Brain microvascular endothelial cell (primary cell): ENCODE measurements at regions not wholly inside any gene's neighbourhood (a gene's known extent, or its start where the extent isn't known, plus 50 kb on each side); places are given as distances from the start of the nearest gene placed in this dataset.
"Not testable (repeated sequence)": the region's sequence is repeated elsewhere in the genome, so short reads cannot be mapped to it uniquely, and the experiment has no call there.

Experiments used
- DNase-seq: peaks from one replicate; pipeline ENCODE4 v3.0.0-alpha.2; 2020
- H3K27ac ChIP-seq: fragments of 250-450 bp; sonication (Bioruptor Pico); 2 replicates; pipeline ENCODE4 v1.5.1; 2020; ENCODE audit warnings: mild to moderate bottlenecking, moderate library complexity
- H3K27me3 ChIP-seq: fragments of 250-450 bp; sonication (Bioruptor Pico); replicated peaks from 2 replicates; pipeline ENCODE4 v1.5.1; 2020; ENCODE audit warnings: mild to moderate bottlenecking
- H3K36me3 ChIP-seq: fragments of 250-450 bp; sonication (Bioruptor Pico); replicated peaks from 2 replicates; pipeline ENCODE4 v1.5.1; 2020; ENCODE audit warnings: mild to moderate bottlenecking
- H3K4me3 ChIP-seq: 2 replicates; pipeline ENCODE4 v1.5.1; 2011; ENCODE audit warnings: low read depth, mild to moderate bottlenecking, control low read depth, low read length, moderate library complexity
- in situ Hi-C: cut with HindIII; loops from 2 replicates; pipeline ENCODE4 v1.10.0; 2017; ENCODE audit warnings: low sequenced_read_pairs, low pct_ligation_motif_present
- TF ChIP-seq, protein P1 (sequence below): IDR thresholded peaks from 2 replicates; pipeline ENCODE4 v1.5.1; 2011; ENCODE audit warnings: low read depth, mild to moderate bottlenecking, moderate library complexity, low read length, control low read depth, inconsistent platforms; ENCODE audit errors: missing control alignments

DNA sequence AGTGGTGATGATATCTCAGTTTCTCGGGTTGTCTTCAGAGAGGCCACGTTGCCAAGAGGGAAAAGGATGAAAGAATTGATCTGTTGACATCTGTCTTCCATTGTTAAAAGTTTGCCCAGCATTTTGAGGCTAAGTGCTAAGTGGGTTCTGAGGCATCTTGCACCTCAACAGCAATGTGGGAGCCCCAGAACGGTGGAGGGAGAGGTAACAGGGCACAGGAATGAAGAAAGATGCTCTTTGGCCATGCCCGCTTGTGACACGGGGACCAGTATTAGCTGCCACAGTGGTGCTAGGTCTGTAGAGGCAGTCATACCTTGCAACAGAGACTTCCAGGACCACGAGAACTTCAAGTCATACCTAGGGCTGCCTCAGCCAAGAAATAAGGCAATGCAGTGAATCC, 106.6 kb upstream of the NUPR2 start:
- DNase-seq: no peak
- in situ Hi-C loops: no loop called here
- Histone ChIP-seq H3K4me3 (no peak overlapping the region), H3K27me3 (no peaks in the 10 kb centered on the region), H3K27ac (no peak overlapping the region), H3K36me3 (no peaks in the 10 kb centered on the region)
- TF ChIP-seq, protein P1, sequence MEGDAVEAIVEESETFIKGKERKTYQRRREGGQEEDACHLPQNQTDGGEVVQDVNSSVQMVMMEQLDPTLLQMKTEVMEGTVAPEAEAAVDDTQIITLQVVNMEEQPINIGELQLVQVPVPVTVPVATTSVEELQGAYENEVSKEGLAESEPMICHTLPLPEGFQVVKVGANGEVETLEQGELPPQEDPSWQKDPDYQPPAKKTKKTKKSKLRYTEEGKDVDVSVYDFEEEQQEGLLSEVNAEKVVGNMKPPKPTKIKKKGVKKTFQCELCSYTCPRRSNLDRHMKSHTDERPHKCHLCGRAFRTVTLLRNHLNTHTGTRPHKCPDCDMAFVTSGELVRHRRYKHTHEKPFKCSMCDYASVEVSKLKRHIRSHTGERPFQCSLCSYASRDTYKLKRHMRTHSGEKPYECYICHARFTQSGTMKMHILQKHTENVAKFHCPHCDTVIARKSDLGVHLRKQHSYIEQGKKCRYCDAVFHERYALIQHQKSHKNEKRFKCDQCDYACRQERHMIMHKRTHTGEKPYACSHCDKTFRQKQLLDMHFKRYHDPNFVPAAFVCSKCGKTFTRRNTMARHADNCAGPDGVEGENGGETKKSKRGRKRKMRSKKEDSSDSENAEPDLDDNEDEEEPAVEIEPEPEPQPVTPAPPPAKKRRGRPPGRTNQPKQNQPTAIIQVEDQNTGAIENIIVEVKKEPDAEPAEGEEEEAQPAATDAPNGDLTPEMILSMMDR: no peak

DNA sequence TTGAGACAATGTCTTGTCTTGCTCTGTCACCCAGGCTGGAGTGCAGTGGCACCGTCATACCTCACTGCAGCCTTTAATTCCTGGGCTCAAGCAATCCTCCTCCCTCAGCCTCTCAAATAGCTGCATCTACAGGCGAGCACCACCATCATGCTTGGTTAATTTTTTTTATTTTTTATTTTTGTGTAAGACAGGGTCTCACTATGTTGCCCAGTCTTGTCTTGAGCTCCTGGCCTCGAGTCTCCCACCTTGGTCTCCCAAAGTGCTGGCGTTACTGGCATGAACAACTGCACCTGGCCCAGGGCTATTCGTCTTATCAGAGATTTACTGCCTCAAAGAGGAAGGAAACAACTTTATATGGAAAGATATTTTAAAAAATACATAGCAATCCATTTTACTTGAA, 102.8 kb upstream of the NUPR2 start:
- no peaks in the 10 kb centered on the region for H3K27me3 ChIP-seq
- TF ChIP-seq, protein P1: no peak
- in situ Hi-C loops: no loop called here
- H3K36me3 ChIP-seq: no peaks in the 10 kb centered on the region
- no peak overlapping the region for H3K4me3 ChIP-seq
- DNase-seq: no peak
- H3K27ac ChIP-seq: no peak overlapping the region

DNA sequence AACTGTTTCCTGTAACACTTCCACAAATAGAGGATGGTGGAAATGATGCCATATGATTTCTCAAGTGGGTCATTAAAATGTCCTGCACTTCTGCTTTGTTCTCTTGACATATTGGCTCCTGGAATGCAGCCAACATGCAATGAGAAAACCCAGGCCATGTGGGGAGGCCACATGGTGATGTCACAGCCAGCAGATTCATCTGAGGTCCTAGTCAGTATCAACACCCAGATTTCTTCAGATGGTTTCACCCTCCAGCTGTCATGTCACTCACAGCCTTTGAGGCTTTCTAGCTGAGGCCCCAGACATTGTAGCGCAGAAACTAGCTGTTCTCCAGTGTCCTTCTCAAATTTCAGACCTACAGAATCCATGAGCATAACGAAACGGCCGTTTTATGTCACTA, 102.3 kb upstream of the NUPR2 start:
- no peak overlapping the region for H3K27ac ChIP-seq
- H3K27me3 ChIP-seq: no peaks in the 10 kb centered on the region
- no peak overlapping the region for H3K4me3 ChIP-seq
- in situ Hi-C loops: no loop called here
- no peaks in the 10 kb centered on the region for H3K36me3 ChIP-seq
- TF ChIP-seq, protein P1: no peak
- DNase-seq: no peak

DNA sequence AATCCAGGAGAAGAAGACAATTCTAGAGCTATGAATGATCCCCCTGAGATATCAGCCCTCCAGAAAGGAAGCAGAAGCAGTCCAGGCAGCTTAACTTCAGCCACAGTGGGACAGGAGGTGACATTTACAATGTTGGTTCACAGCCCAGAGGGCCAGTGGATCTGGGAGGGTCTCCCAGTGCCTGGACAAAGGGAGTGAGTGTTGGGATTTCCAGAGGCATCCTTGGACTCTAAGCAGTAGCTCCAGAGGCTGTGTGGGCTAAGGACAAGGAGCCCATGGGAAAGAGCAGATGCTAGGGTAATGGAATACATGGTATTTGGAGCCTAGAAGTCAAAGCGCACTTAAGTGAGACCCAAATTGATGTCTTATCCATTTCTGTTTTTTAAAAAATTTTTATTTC, 97.4 kb upstream of the NUPR2 start:
- no peak overlapping the region for H3K27ac ChIP-seq
- in situ Hi-C loops: no loop called here
- no peaks in the 10 kb centered on the region for H3K36me3 ChIP-seq
- TF ChIP-seq, protein P1: no peak
- no peaks in the 10 kb centered on the region for H3K27me3 ChIP-seq
- no peak for DNase-seq
- H3K4me3 ChIP-seq: no peak overlapping the region

DNA sequence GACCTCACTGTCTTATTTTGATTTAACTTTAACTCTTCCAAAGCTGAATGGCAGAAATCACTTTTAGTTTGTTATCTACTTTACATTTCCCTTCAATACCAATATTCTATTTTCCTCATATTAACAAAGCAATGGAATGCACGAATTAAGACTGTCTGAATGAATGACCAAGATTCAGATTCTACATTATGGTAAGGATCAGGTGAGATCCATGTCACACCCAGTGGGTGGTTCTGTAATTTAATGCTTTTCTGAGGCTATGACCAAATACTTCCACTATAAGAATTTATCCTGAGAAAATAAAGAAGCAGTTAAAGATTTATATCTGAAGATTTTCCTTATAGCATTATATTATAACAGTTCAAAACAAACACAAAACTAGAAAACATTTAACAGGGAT, 90.2 kb upstream of the NUPR2 start:
- no peak overlapping the region for H3K27ac ChIP-seq
- in situ Hi-C loops: no loop called here
- DNase-seq: no peak
- no peaks in the 10 kb centered on the region for H3K36me3 ChIP-seq
- no peaks in the 10 kb centered on the region for H3K27me3 ChIP-seq
- TF ChIP-seq, protein P1: no peak
- H3K4me3 ChIP-seq: no peak overlapping the region

DNA sequence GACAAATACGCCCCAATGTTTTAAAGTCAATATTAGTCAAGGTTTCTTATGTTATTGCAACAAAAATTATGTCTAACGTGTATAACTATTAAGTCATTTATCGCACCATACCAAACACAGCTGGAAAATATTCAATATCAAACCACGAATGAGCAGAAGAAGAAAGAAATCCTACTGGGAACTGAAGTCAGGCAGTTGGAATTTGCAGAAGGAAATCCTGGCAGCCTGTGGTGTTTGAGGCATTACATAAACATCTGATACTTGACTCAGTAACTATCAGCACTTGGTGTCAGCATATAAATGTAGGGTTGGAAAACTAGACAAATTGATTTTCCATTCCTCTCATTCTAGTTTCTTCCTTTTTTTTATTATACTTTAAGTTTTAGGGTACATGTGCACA, 83.4 kb upstream of the NUPR2 start:
- Histone ChIP-seq H3K27ac (no peak overlapping the region), H3K36me3 (no peaks in the 10 kb centered on the region), H3K4me3 (no peak overlapping the region), H3K27me3 (no peaks in the 10 kb centered on the region)
- DNase-seq: peak; percentile 1
- TF ChIP-seq, protein P1: no peak
- in situ Hi-C loops: no loop called here

DNA sequence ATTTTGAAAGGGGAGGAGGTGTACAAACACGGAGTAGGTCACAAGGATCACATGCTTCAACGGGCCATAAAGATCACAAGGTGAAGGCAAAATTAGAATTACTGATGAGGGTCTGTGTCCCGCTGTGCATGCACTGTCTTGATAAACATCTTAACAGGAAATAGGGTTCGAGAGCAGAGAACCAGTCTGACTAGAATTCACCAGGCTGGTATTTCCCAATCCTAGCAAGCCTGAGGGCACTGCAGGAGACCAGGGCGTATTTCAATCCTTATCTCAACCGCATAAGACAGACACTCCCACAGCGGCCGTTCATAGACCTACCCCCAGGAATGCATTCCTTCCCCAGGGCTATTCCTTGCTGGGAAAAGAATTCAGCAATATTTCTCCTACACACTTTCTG, 80.0 kb upstream of the NUPR2 start:
- H3K27ac ChIP-seq, H3K36me3 ChIP-seq, H3K27me3 ChIP-seq, DNase-seq, H3K4me3 ChIP-seq, in situ Hi-C loops: not testable (repeated sequence)
